OCI-M1 (cell line): ENCODE measurements at regions not wholly inside any gene's neighbourhood (a gene's known extent, or its start where the extent isn't known, plus 50 kb on each side); places are given as distances from the start of the nearest gene placed in this dataset.
"Not testable (repeated sequence)": the region's sequence is repeated elsewhere in the genome, so short reads cannot be mapped to it uniquely, and the experiment has no call there.

Experiments used
- DNase-seq: peaks from one replicate; lab custom pipeline; 2025; lab: John Stamatoyannopoulos, UW

DNA sequence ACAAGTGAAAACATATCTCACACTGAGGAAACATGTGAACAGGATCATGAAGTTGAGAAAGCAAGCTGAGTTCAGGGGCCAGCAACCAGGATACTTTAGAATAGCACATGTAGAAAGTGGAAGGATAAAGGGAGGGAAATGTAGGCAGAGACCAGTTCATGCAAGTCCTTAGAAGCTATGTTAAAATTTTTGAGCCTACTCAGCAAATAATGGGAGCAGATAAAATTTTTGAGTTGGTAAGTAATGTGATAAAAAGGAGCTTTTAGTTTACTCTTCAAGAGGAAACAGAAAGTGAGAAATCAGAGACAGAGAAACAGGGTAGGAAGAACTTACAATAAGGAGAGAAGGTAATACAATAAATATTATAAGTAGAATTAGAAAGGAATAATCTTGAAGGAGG is 105.6 kb upstream of the ZBTB20 start:
- no peak for DNase-seq

DNA sequence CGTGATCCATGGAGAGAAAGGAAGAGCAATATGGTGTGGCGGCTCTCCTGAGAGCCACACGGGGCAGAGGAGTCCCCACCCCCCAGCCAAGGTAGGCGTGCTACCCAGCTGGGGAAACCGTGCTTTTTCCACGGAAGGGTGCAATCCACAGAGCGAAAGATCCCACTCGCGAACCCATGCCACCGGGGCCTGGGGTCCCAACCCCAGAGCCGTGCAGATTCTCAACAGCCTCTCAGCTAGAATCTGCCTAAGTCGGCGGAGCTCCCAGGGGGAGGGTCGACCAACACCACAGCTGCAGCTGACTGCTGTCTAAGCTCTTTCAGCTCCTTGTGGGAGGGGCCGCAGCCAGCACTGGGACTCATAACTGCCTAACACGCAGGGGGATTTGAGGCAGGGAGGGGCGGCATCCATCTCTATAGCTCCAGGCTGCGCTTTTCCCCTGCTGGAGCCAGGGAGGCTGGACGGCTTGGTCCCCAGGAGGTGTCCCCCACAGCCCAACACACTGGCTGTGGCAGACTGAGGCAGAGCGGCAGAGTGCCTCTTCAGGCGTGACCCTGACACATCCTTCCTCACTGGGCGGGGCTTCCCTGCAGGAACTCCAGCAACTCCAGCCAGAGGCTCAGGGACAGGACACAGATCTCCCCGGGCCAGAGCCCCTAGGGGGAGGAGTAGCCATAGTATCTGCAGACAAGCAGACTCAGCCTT is 107.6 kb upstream of the ZBTB20 start:
- DNase-seq, result no peak

DNA sequence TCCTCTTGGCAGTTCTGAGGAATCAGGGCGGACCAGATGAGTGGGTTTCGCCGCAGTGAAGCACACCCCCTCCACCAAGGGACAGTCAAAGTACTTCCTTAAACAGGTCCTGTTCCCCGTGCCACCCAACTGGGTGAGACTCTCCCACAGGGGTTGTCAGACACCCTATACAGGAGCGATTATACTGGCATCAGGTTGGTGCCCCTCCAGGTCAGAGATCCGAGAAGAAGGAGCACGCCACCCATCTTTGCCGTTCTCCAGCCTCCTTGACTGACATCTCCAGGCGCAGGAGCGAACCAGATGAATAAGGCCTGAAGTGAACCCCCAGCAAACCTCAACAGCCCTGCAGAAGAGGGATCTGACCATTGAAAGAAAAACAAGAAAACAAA is 108.1 kb upstream of the ZBTB20 start:
- no peak for DNase-seq

DNA sequence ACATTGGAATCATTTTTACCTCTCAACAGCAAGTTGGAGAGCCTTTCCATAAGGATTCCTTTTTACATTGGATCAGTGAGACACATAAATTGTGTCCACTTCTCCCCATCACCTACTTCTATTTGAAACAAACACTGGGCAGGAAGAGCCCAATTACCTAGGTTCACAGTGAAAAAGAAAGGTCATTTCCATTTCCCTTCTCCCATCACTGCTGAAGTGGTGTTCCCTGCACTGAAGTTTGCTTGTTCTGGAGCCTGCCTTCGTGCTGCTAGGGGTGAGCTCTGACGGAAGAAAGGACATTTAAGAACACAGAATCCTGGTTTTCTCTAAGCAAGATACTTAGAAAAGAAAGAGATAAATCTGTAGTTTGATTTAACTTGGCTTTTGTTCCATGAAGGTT is 123.8 kb upstream of the ZBTB20 start:
- no peak for DNase-seq

DNA sequence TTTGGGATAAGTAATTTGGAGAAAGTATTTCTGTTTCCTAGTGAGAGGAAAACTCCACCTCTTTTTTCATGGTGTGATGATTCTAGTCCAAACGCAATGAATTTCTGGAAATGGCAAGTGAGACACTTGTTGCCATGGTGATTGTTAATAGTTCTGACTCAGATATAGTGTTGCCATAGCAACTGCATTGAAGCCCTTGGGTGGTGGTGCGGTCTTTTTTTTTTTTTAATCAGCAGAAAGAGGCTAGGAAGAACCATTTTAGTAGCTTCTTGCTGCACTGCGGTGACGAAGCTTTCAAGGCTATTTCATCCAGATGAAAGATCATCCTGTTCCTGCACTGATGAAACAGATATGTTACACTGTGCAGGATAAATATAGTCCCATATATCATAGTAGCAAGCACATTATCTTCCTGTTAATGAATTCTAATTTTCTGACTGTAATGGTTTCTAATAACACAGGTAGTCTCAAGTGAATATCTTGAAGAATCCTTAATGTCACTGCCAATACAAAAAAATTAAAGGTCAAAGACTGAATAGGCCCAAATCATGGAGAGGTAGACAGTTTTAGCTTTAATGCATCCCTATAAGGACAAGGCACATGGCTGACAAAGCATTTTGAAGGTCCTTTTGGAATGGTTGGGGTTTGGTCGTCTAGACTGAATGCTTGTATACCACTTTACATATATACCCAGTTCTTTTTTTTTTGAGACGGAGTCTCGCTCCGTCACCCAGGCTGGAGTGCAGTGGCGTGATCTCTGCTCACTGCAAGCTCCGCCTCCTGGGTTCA is 125.1 kb upstream of the ZBTB20 start:
- no peak for DNase-seq

DNA sequence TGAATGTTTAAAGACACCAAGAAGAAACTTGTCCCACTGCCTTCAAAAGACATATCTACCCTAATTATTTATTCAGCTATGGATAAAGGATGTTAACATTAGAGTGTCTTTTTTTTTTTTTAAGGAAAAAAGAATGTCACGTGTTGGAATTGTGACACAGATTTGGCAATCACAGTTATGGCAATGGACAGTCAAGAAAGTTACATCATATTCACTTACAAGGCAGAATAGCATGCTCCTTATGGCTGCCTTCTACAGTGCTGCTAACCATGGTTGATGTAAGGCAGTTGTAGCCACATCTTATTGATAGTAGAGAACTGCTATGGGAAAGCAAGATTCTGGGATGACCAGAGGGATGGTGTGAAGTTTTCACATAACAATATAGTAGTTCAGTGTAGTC is 128.8 kb upstream of the ZBTB20 start:
- DNase-seq, result no peak

DNA sequence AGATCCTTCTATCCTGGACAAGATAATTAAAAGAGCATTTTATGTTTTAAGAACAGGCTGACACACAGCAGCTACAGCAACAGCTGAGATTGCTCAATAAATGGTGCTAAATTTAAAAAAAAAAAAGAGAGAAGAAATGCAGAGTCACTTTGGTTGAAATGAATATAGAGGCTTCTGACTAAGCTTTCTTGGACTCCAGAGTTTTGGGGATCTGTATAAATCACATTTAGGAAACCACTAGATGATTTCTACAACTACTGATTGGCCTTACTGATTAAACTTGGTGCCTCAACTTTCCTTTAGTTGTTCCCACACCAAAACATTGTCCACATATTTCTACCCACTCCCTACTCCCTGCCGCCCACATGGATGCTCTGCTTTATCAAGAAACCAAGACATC is 132.9 kb upstream of the ZBTB20 start:
- DNase-seq, result peak; percentile 22

DNA sequence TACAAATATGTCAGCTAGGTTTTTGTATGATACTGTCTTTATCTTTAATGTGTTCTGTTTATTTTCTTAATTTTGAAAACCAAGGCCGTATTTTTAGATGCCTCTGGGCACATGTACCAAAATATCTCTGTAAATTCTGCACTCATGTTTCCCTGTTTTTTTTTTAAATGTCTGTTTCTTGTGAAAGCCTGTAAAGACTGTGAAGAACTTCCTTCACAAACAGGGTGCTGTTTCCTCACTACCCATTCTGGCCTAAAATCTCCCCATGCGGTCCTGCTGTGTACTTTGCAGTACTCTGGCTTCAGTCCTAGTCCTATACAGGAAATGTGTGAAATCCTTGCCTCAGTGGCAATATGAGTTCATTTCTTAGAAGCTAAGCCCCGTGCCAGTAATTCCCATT is 133.4 kb upstream of the ZBTB20 start:
- no peak for DNase-seq

DNA sequence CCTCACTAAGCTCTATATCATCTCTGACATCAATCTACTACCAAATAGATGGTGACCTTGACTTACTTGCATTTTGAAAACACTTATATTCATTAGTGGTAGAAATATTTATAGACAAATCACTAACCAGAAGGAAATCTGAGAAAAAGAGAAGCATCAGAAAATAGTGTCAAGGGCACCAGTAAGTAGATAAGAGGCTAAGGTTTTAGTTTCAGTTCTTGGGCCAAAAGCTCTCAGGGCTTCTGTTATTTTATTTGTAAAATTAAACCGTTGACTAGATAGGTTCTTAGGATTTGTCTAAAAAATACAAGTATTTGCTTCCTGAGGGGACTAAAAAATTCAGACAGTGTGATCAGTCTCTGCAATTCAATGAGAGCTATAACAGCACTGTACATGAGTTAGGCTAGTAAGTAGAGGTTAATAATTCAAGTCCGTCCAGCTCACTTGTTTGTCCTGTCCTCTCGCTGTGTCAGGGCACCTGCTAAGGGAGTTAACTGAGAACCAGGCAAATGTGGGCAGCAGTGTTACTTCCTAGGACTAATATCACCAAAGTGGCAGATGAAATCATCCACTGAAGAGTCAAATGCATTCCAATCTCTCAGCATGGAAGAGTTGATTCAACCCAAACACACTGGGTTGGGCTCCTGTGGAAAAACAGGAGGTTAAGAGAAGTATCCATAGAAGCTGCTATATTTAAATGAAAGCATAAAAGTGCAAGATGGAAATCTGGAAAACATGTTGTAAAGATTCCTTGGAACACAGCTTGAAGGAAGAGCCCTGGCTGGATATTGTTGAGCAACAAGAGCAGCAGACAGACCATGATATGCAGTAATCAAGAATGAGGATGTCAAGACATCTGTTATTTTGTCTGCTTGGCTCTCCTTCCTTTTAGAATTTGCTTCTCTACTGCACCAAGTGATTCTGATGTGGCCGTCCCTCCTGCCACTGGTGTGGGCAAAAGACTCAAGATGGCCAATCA is 134.9 kb upstream of the ZBTB20 start:
- peak; percentile 13 for DNase-seq

DNA sequence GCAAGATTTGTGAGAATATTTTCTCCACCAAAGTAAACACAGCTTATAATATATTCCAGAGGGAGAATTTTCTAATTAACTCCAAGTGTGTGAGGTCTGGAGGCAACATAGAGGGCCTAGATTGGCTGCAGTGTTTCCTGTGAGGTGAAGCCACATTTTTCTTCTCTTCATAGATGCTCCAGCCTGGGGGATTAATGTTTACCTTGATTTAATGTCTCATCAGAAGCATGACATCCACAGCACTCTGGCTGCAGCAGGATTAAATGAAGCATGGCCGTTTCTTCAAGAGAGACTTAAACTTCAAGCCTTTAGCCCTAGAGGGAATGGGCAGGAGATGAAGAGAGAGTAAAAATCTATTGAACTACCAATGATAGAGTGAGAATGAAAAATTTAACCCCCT is 137.9 kb upstream of the ZBTB20 start:
- no peak for DNase-seq

DNA sequence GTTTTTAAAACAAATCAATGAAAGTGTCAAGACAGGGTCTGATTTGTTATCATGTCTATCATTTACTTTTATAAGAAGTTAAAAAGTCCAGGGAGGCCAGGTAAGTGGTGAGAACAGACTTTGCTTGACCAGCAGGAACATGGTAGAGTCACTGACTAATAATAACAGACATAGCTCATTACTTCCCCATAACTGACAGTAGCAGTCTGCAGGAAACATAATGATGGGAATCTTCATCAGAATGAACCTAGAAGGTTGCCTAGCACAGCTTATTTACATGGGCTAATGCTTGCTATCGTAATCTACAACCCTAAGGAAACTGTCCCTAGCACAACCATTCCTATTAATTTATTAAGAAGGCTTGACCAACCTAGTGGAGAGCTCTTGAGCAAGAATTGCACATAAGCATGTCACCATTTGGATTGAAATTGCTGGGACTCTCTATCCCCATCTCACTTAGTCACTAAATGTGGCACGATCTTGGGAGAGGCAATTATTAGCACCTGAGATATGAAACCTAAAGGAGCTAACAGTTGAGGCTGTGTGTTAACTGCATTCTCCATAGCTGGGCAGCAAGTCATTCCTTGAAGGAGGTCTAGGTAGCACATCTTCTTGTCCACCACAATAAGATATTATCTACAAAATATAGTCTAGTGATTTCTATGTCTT is 139.6 kb upstream of the ZBTB20 start:
- DNase-seq, result no peak

DNA sequence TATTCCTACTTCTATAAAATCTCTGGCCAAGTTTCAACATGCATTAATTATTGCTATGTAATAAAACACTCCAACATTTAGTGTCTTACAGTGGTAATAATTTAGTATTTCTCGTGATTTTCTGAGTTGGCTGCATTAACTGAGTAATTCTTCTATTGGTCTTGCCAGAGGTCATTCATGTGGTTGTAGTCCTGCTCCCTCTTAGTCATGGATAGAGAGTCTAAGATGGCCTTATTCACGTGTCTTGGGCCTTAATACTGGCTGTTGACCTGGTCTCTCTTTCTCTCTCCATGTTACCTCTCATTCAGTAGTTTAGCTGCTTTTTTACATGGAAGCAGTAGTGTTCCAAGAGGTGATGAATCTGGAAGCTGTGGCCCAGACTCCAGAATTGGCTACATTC is 140.1 kb upstream of the ZBTB20 start:
- no peak for DNase-seq

DNA sequence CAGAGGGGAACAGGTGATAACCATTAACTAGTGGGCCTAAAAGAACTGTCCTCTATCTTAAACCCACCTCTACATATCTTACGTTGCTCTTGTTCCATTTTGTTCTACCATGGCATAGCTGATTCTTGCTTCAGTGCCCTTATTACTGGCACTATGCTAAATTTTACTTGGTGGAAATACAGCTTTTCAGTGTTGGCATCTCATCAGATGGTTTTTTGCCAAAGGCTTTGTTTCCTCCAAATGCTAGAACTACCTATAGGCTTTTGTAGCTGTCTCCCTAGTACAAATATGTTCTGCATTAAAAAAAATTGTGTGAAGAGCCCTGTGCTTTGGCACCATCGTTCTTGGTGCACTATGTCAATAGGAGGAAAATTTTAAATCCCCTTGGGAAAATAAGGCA is 145.0 kb upstream of the ZBTB20 start:
- DNase-seq, result no peak

DNA sequence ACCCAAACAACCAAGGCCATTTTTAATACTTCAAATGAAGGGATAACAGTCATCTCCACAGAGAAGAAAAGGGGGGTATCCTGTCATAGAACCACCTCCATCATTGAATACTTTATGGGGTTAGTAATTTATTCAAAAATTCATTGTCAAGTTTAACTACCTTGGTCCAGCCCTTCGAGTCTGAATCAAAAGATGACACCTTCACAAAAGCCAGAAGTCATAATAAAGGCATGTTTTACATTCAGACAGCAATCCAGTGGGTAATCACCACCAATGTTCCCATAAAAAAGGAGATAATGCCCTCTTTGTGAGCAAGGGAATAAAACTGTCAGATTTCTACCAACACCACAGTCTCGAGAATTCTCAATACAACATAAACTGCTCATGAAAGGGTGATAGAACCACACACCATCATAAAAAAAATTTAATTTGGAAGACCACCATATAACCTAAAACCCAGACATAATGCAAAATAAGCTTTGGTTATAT is 145.6 kb upstream of the ZBTB20 start:
- DNase-seq, result no peak

DNA sequence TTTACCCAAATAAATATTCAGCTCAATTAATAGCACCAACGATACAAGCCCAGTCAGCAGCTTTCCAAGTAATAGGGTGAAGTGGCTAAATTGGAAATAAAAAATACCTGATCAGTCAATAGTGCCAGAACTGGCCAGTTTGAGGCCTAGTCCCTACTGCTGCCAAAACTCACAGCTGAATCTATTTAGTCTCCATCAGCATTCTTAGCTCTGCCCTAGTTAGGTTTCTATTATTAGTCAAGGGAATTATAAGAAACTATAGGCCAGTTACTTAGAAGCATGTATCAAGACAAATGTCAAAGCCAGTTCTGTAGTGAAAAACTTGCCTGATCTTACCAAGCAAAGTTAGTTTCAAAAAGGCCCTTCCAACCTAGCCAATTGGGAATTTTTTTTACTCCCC is 146.2 kb upstream of the ZBTB20 start:
- no peak for DNase-seq

DNA sequence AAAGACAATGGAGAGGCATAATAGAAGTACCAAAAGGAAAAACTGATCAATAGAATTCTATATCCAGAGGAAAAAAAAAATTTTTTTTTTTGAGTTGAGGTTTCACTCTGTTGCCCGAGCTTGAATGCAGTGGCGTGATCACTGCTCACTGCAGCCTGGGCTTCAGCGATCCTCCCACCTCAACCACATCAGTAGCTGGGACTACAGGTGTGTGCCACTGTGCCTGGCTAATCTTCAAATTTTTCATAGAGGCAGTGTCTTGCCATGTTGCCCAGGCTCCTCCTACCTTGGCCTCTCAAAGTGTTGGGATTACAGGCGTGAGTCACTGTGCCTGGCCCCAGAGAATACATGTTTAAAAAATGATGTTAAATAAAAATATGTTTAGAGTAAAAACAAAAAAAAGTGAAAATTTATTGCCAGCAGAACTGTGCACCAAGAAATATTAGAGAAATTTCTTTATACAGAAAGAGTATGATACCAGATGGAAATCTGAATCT is 154.3 kb upstream of the ZBTB20 start:
- no peak for DNase-seq

DNA sequence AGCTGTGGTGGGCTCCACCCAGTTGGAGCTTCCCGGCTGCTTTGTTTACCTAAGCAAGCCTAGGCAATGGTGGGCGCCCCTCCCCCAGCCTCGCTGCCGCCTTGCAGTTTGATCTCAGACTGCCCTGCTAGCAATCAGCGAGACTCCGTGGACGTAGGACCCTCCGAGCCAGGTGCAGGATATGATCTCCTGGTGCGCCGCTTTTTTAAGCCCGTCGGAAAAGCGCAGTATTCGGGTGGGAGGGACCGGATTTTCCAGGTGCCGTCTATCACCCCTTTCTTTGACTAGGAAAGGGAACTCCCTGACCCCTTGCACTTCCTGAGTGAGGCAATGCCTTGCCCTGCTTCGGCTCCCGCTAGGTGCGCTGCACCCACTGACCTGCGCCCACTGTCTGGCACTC is 170.9 kb upstream of the ZBTB20 start:
- not testable (repeated sequence) for DNase-seq

DNA sequence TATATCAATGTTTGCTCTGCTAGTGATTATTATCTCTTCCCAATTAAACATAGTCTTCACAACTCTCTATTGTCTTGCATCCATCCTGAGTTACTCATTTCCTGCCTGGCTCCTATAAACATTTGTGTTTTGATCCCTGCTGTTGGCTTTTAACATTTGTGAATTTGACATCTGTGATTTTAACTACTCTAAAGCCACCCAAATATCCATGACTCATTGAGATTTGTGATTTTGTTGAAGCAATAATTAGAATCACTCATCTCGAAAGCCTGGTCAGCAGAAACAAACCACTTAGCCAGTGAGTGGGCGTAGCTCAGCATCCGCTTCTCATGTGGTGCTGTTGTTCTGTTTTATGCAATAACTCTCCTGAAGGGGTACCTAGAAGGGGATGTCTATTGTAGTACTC is 174.3 kb upstream of the ZBTB20 start:
- no peak for DNase-seq

DNA sequence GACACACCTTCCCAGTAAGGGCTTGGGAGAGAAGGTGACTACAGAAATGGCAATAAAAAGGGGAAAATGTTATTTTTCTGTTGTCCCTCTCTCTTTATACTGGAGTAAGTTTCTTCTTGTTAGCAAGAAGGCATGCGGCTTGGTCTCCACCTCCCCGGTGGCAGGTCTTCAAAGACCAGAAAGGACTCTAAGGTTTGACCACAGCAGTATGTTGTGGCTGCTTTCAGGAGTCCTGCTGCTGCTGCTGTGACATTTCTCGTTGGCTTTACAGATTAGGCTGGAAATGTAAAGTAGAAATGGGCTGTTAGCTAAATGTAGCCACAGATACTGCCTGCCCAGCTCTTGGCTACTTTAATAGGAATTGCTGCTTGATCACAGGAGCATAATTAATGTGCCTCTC is 175.8 kb upstream of the ZBTB20 start:
- no peak for DNase-seq

DNA sequence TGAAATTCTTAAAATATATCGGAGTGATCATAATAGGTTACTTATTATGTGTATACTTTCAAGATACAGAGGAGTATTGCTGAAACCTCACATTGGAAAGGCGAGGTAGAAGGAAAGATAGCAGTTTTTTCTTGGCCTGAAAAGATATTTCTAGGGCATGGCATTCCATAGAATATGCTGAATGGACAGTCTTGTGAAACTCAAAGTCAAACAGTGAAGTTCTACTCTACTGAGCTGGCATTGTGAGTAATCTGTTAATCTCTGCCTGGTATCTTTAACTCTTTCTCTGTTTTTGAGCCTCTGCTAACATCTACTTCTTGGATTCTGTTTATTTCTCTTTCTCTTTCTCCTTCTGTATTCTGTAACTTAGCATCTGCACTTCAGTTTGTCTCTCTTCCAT is 176.3 kb upstream of the ZBTB20 start:
- no peak for DNase-seq

DNA sequence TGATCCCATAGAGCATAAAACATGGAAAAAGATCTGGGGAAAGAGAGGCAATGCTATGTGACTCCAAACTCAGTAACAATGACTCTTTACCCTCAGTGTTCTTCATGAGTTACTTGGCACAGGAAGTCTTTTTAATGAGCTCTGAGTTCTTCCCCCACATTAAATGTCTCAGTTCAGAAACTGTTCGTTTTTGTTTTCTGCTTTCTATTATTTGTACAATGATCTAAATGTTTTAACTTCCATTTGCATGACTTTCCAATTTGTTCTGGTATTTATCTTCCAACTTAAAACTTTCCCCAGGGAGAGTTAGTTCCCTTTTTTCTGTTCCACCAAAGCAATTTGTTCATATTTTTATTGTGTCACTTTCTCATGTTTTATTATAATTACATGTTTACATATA is 177.0 kb upstream of the ZBTB20 start:
- no peak for DNase-seq

DNA sequence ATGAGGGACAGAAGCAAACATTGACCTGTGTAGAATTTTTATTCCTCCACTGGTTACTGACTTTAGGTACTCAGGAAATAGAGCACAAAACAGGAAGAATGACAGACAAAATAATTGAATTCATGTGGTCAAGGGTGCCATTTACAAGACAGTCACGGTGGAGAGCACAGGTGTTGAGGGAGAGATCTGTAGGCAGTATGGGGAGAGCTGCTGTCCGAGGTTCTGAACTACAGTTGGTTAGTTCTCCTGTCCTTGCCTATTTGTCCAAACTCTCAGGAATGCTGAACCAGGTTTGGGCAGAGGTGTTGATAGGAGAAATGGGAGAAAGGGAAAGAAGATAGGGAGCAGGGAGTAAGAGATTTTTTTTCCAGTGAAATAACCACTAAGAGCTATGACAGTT is 178.5 kb upstream of the ZBTB20 start:
- peak; percentile 35 for DNase-seq
